AG10803 (cell line): ENCODE measurements at regions not wholly inside any gene's neighbourhood (a gene's known extent, or its start where the extent isn't known, plus 50 kb on each side); places are given as distances from the start of the nearest gene placed in this dataset.
A peak's percentile ranks its signal among the peaks of the same experiment; 100 is the strongest.

Source experiments
- DNase-seq: peaks from one replicate; pipeline ENCODE4 v3.0.0; 2010; ENCODE audit warnings: low read depth
- H3K4me3 ChIP-seq: 2 replicates; pipeline ENCODE4 v1.5.1; 2011; ENCODE audit warnings: mild to moderate bottlenecking, low read length, control low read depth
- TF ChIP-seq, protein P1 (sequence below): conservative IDR thresholded peaks from 2 replicates; pipeline ENCODE4 v1.5.1; 2011; ENCODE audit warnings: mild to moderate bottlenecking, low read length, control low read depth, inconsistent platforms

GRCh38 chr21:18522181-18522972 lies 118.8 kb upstream of the TMPRSS15 start:
- no peak overlapping the region for H3K4me3 ChIP-seq
- TF ChIP-seq, protein P1, sequence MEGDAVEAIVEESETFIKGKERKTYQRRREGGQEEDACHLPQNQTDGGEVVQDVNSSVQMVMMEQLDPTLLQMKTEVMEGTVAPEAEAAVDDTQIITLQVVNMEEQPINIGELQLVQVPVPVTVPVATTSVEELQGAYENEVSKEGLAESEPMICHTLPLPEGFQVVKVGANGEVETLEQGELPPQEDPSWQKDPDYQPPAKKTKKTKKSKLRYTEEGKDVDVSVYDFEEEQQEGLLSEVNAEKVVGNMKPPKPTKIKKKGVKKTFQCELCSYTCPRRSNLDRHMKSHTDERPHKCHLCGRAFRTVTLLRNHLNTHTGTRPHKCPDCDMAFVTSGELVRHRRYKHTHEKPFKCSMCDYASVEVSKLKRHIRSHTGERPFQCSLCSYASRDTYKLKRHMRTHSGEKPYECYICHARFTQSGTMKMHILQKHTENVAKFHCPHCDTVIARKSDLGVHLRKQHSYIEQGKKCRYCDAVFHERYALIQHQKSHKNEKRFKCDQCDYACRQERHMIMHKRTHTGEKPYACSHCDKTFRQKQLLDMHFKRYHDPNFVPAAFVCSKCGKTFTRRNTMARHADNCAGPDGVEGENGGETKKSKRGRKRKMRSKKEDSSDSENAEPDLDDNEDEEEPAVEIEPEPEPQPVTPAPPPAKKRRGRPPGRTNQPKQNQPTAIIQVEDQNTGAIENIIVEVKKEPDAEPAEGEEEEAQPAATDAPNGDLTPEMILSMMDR: no peak
- no peak for DNase-seq

GRCh38 chr21:18524097-18524880 lies 120.7 kb upstream of the TMPRSS15 start:
- TF ChIP-seq, protein P1: no peak
- no peak overlapping the region for H3K4me3 ChIP-seq
- no peak for DNase-seq

- peak; percentile 9 for DNase-seq
- TF ChIP-seq, protein P1: no peak
- H3K4me3 ChIP-seq: no peak overlapping the region
These were observed 125.7 kb upstream of the TMPRSS15 start for GRCh38 chr21:18529254-18529653.

DNA sequence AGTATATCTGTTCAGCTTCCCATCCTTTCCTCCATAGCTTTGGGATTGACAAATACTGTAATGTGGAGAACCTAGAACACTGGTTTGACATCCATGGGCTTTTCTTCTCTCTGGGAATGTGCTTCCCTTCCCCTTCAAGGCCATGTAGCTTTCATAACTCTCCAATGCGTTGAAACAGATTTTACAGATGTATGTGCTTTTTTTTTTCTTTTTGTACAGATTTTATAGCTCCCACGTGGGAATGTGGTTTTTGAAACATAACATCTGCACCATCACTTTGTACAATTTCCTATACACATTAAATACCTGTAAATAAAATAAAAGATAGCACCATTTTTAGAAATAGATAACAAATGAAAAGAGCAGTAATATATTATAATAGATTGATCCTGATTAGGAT lies 138.5 kb upstream of the TMPRSS15 start:
- DNase-seq: no peak
- TF ChIP-seq, protein P1: no peak
- H3K4me3 ChIP-seq: no peak overlapping the region

GRCh38 chr21:18545908-18546307 lies 142.3 kb upstream of the TMPRSS15 start:
- TF ChIP-seq, protein P1: no peak
- H3K4me3 ChIP-seq: no peak overlapping the region
- DNase-seq: no peak

- TF ChIP-seq, protein P1: no peak
- no peak for DNase-seq
- H3K4me3 ChIP-seq: no peak overlapping the region
These were observed 143.8 kb upstream of the TMPRSS15 start for GRCh38 chr21:18547347-18547746.
